Liver (tissue), 8 donors: ENCODE measurements at regions not wholly inside any gene's neighbourhood (a gene's known extent, or its start where the extent isn't known, plus 50 kb on each side); places are given as distances from the start of the nearest gene placed in this dataset.

Experiments used
- DNase-seq: peaks from one replicate; pipeline ENCODE4 v3.0.0-alpha.2; 2017; ENCODE audit warnings: low spot score
- H3K27ac ChIP-seq, 2 donors: one replicate each; pipeline ENCODE4 v1.7.0; 2013; ENCODE audit warnings: inconsistent platforms in 2 of 2, low read length in 2 of 2, control low read depth in 1 of 2, low read depth in 1 of 2, mild to moderate bottlenecking in 1 of 2
- H3K27me3 ChIP-seq, 4 donors: one replicate each; pipeline versions ENCODE4 v1.6.1 to v1.7.0; 2013; ENCODE audit warnings: low read length in 3 of 4, inconsistent platforms in 1 of 4, mild to moderate bottlenecking in 1 of 4, moderate library complexity in 1 of 4; ENCODE audit not compliant: control insufficient read depth in 4 of 4, insufficient read depth in 4 of 4
- H3K36me3 ChIP-seq, 4 donors: one replicate each; pipeline versions ENCODE4 v1.6.1 to v1.7.0; 2013; ENCODE audit warnings: low read length in 3 of 4, mild to moderate bottlenecking in 3 of 4, low read depth in 1 of 4, moderate library complexity in 1 of 4; ENCODE audit not compliant: control insufficient read depth in 4 of 4, insufficient read depth in 3 of 4
- H3K4me1 ChIP-seq, 4 donors: one replicate each; pipeline versions ENCODE4 v1.6.1 to v1.7.0; 2013; ENCODE audit warnings: low read length in 3 of 4, mild to moderate bottlenecking in 3 of 4, moderate library complexity in 1 of 4; ENCODE audit not compliant: control insufficient read depth in 4 of 4, insufficient read depth in 4 of 4
- H3K4me3 ChIP-seq, 3 donors: one replicate each; pipeline versions ENCODE4 v1.6.1 to v1.7.0; 2013; ENCODE audit warnings: low read length in 3 of 3, control low read depth in 1 of 3, low read depth in 1 of 3, mild to moderate bottlenecking in 1 of 3
- H3K9ac ChIP-seq, 2 donors: one replicate each; pipeline ENCODE4 v1.7.0; 2013; ENCODE audit warnings: low read length in 2 of 2, mild to moderate bottlenecking in 2 of 2, moderate library complexity in 2 of 2, control low read depth in 1 of 2, low read depth in 1 of 2
- H3K9me3 ChIP-seq, 4 donors: one replicate each; pipeline versions ENCODE4 v1.6.1 to v1.7.0; 2013; ENCODE audit warnings: low read length in 3 of 4; ENCODE audit not compliant: control insufficient read depth in 4 of 4
- EGR1 ChIP-seq, 2 donors: IDR thresholded peaks; 2 replicates each; pipeline ENCODE4 v1.6.1; 2016 to 2018; ENCODE audit warnings: antibody characterized with exemption in 2 of 2, low read depth in 2 of 2
- FOXA1 ChIP-seq: IDR thresholded peaks from 2 replicates; pipeline ENCODE4 v1.6.1; 2016; ENCODE audit warnings: antibody characterized with exemption
- GABPA ChIP-seq, 2 donors: IDR thresholded peaks in 1 of 2; conservative IDR thresholded peaks in 1 of 2; 2 replicates each; pipeline ENCODE4 v1.6.1; 2016; ENCODE audit warnings: antibody characterized with exemption in 2 of 2, mild to moderate bottlenecking in 1 of 2, moderate library complexity in 1 of 2
- HNF4A ChIP-seq, 2 donors: conservative IDR thresholded peaks; 2 replicates each; pipeline ENCODE4 v1.6.1; 2016; ENCODE audit warnings: antibody characterized with exemption in 2 of 2, mild to moderate bottlenecking in 2 of 2
- HNF4G ChIP-seq: IDR thresholded peaks from 2 replicates; pipeline ENCODE4 v1.6.1; 2016; ENCODE audit warnings: antibody characterized with exemption
- JUND ChIP-seq, 2 donors: IDR thresholded peaks; 2 replicates each; pipeline ENCODE4 v1.6.1; 2016; ENCODE audit warnings: antibody characterized with exemption in 2 of 2
- NR2F2 ChIP-seq: IDR thresholded peaks from 2 replicates; pipeline ENCODE4 v1.6.1; 2016; ENCODE audit warnings: antibody characterized with exemption
- RAD21 ChIP-seq, 2 donors: IDR thresholded peaks; 2 replicates each; pipeline ENCODE4 v1.6.1; 2016; ENCODE audit warnings: antibody characterized with exemption in 2 of 2, mild to moderate bottlenecking in 2 of 2
- RXRA ChIP-seq, 2 donors: IDR thresholded peaks; 2 replicates each; pipeline ENCODE4 v1.6.1; 2017 to 2018; ENCODE audit warnings: antibody characterized with exemption in 2 of 2, mild to moderate bottlenecking in 1 of 2
- TAF1 ChIP-seq: conservative IDR thresholded peaks from 2 replicates; pipeline ENCODE4 v1.6.1; 2016; ENCODE audit warnings: antibody characterized with exemption, mild to moderate bottlenecking
- YY1 ChIP-seq: IDR thresholded peaks from 2 replicates; pipeline ENCODE4 v1.6.1; 2016; ENCODE audit warnings: antibody characterized with exemption, mild to moderate bottlenecking
- WGBS: extraction: QIAGEN DNeasy Blood & Tissue Kit; methylation state at CpG from one replicate; pipeline ENCODE4 v1.1.7; 2013; 5-methylcytosine and 5-hydroxymethylcytosine counted together
- TF ChIP-seq, protein P1 (sequence below): fragments of 150-350 bp; IDR thresholded peaks from 2 replicates; pipeline ENCODE4 v1.5.1; 2017; ENCODE audit warnings: improper control_type of control experiment, low read depth, low read length; ENCODE audit not compliant: missing input control
- TF ChIP-seq, protein P2 (sequence below): IDR thresholded peaks from 2 replicates; pipeline ENCODE4 v1.6.1; 2016; ENCODE audit warnings: antibody characterized with exemption
- TF ChIP-seq, protein P3 (sequence below): IDR thresholded peaks from 2 replicates; pipeline ENCODE4 v1.6.1; 2016; ENCODE audit warnings: antibody characterized with exemption
- TF ChIP-seq, protein P4 (sequence below): IDR thresholded peaks from 2 replicates; pipeline ENCODE4 v1.6.1; 2016; ENCODE audit warnings: antibody characterized with exemption
- TF ChIP-seq, protein P5 (sequence below): IDR thresholded peaks from 2 replicates; pipeline ENCODE4 v1.6.1; 2016; ENCODE audit warnings: antibody characterized with exemption, mild to moderate bottlenecking
- donor health status: healthy.
- donor health status: healthy.
- donor health status: healthy.
- donor health status: healthy.
- donor health status: healthy.

DNA sequence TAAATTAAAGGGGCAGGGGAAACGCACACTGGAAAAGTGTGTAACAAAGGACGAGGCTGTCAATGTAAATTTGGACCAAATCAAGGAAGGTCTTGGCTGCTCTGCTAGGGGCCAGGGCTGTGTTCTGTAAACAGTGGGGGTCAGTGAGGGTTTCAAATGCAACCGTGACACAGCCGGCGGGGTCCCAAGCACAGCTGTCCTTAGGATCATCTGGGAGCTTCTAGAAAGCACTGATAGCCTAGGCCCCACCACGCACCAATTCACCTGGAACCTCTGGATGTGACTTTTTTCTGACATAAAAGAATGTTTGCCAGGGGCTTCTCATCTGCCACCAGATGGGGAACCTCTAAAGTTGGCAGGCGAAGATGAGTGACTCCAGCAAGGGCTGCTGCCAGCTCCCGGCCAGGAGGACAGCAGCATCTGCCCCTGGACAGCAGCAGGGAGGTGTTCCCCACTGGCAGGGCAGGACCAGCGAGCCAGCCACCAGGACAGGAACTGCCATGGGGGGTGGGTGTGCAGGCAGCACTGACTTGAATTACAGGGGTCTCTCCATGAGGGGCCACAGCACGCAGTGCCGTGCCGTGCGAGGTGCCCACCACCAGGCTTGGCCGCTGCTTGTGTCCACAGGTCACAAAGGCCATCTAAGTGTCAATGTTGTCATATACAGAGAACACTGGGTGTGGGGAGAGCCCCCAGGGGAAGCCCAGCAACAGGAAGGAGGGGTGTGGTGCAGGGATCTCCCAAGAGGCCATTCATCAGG is 87.5 kb downstream of the SOX1 start:
- no peak for DNase-seq
- TF ChIP-seq HNF4G (no peak), GABPA (IDR thresholded peaks at IDR 0.05 in 1 of 2, conservative IDR thresholded peaks at IDR 0.05 in 1 of 2) (no peak), RAD21 (IDR thresholded peaks at IDR 0.05) (no peak), HNF4A (conservative IDR thresholded peaks at IDR 0.05) (no peak), YY1 (no peak), RXRA (IDR thresholded peaks at IDR 0.05) (no peak), NR2F2 (no peak), JUND (IDR thresholded peaks at IDR 0.05) (no peak), EGR1 (IDR thresholded peaks at IDR 0.05; ENCODE audit: low read depth in 2 of 2) (no peak), TAF1 (no peak), FOXA1 (no peak)
- TF ChIP-seq, protein P1, sequence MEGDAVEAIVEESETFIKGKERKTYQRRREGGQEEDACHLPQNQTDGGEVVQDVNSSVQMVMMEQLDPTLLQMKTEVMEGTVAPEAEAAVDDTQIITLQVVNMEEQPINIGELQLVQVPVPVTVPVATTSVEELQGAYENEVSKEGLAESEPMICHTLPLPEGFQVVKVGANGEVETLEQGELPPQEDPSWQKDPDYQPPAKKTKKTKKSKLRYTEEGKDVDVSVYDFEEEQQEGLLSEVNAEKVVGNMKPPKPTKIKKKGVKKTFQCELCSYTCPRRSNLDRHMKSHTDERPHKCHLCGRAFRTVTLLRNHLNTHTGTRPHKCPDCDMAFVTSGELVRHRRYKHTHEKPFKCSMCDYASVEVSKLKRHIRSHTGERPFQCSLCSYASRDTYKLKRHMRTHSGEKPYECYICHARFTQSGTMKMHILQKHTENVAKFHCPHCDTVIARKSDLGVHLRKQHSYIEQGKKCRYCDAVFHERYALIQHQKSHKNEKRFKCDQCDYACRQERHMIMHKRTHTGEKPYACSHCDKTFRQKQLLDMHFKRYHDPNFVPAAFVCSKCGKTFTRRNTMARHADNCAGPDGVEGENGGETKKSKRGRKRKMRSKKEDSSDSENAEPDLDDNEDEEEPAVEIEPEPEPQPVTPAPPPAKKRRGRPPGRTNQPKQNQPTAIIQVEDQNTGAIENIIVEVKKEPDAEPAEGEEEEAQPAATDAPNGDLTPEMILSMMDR, result no peak
- TF ChIP-seq, protein P2, sequence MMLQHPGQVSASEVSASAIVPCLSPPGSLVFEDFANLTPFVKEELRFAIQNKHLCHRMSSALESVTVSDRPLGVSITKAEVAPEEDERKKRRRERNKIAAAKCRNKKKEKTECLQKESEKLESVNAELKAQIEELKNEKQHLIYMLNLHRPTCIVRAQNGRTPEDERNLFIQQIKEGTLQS, result no peak
- TF ChIP-seq, protein P3, sequence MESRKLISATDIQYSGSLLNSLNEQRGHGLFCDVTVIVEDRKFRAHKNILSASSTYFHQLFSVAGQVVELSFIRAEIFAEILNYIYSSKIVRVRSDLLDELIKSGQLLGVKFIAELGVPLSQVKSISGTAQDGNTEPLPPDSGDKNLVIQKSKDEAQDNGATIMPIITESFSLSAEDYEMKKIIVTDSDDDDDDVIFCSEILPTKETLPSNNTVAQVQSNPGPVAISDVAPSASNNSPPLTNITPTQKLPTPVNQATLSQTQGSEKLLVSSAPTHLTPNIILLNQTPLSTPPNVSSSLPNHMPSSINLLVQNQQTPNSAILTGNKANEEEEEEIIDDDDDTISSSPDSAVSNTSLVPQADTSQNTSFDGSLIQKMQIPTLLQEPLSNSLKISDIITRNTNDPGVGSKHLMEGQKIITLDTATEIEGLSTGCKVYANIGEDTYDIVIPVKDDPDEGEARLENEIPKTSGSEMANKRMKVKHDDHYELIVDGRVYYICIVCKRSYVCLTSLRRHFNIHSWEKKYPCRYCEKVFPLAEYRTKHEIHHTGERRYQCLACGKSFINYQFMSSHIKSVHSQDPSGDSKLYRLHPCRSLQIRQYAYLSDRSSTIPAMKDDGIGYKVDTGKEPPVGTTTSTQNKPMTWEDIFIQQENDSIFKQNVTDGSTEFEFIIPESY, result no peak
- TF ChIP-seq, protein P4, sequence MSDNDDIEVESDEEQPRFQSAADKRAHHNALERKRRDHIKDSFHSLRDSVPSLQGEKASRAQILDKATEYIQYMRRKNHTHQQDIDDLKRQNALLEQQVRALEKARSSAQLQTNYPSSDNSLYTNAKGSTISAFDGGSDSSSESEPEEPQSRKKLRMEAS, result no peak
- TF ChIP-seq, protein P5, sequence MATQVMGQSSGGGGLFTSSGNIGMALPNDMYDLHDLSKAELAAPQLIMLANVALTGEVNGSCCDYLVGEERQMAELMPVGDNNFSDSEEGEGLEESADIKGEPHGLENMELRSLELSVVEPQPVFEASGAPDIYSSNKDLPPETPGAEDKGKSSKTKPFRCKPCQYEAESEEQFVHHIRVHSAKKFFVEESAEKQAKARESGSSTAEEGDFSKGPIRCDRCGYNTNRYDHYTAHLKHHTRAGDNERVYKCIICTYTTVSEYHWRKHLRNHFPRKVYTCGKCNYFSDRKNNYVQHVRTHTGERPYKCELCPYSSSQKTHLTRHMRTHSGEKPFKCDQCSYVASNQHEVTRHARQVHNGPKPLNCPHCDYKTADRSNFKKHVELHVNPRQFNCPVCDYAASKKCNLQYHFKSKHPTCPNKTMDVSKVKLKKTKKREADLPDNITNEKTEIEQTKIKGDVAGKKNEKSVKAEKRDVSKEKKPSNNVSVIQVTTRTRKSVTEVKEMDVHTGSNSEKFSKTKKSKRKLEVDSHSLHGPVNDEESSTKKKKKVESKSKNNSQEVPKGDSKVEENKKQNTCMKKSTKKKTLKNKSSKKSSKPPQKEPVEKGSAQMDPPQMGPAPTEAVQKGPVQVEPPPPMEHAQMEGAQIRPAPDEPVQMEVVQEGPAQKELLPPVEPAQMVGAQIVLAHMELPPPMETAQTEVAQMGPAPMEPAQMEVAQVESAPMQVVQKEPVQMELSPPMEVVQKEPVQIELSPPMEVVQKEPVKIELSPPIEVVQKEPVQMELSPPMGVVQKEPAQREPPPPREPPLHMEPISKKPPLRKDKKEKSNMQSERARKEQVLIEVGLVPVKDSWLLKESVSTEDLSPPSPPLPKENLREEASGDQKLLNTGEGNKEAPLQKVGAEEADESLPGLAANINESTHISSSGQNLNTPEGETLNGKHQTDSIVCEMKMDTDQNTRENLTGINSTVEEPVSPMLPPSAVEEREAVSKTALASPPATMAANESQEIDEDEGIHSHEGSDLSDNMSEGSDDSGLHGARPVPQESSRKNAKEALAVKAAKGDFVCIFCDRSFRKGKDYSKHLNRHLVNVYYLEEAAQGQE, result no peak
- H3K27me3 ChIP-seq, result no peaks in the 10 kb centered on the region
- no peaks in the 10 kb centered on the region for H3K36me3 ChIP-seq
- 81% methylated on average over 14 of the region's 14 CpGs for WGBS
- no peaks in the 10 kb centered on the region for H3K4me1 ChIP-seq
- no peak overlapping the region for H3K27ac ChIP-seq
- H3K4me3 ChIP-seq, result no peak overlapping the region
- no peak overlapping the region for H3K9ac ChIP-seq
- no peaks in the 10 kb centered on the region for H3K9me3 ChIP-seq
